GM18867 (cell line): ENCODE measurements at regions not wholly inside any gene's neighbourhood (a gene's known extent, or its start where the extent isn't known, plus 50 kb on each side); places are given as distances from the start of the nearest gene placed in this dataset.
"Not testable (repeated sequence)": the region's sequence is repeated elsewhere in the genome, so short reads cannot be mapped to it uniquely, and the experiment has no call there.

Experiments used
- ATAC-seq: cut with Tn5 transposase; IDR thresholded peaks from one replicate; pipeline ENCODE4 v1.9.1; 2021; ENCODE audit warnings: mild to moderate bottlenecking, moderate library complexity; ENCODE audit not compliant: unreplicated experiment

DNA sequence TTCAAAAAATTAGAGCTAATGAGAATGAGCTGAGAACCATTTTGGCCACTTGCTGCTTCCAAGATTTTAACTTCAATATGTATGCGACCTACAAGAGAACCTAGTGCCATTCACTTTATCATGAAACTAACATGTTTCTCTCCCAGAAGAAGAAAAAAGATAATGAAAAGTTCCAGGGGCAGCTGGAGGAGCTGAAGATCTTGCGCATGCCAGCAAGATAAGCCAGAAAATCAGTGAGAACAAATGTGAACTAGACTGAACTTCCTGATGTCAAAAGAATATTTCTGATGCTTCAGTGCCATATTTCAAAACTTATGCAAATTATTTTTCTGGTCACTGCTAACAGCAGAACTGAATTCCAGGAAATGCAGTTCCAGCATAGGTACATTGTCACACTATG lies 1265.1 kb downstream of the BRINP3 start:
- no peak for ATAC-seq

DNA sequence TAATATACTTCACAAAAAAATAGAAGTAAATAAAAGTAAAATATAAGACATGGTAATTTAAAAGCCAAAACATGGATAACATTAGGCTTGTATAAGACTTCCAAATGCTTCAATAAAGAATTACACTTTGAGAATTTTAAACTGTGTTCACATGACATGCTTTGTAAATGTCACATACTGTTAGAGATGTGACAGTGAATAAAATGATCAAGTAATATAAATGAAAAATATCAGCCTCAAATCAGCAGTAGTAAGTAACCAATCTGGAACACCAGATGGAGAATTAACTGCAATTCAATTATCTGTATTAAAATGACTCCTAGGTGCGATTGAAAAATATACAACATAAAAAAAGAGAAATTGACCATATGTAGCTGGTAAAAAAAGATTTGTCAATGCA lies 1260.8 kb downstream of the BRINP3 start:
- no peak for ATAC-seq

DNA sequence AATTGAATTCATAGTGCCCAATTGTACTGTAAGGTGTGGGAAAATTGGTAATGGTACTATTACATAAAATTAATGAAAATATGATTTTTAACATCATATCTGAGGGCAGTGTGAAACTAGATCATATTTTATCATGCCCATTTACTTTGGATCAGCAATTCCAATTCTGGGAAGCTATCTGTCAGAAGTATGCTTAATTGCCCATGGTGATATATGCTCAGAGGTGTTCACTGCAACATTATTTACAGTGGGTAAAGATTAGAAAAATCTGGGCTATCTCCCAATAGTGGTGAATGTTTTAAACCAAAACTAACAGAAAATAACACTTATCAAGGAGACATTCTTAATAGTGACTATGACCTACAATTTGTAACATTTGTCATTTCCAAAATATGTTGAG lies 1260.0 kb downstream of the BRINP3 start:
- ATAC-seq = no peak

DNA sequence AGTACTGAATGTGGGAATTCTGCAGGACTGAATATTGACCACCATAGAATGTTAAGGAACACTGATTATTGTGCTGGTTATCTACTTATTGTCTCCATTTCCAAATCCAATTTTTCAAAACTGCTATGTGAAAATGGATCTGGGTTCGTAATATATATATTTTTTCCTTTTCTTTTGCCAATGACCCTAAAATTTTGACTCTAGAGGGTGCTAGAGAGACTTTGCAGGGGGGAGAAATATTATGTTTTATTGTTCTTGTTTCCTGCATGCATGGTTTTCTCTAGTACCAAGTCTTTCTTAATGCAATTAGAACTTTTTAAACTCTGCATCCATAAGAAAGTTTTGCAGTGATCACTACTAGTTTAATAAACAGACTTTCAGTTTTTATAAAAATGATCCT lies 1256.9 kb downstream of the BRINP3 start:
- no peak for ATAC-seq

DNA sequence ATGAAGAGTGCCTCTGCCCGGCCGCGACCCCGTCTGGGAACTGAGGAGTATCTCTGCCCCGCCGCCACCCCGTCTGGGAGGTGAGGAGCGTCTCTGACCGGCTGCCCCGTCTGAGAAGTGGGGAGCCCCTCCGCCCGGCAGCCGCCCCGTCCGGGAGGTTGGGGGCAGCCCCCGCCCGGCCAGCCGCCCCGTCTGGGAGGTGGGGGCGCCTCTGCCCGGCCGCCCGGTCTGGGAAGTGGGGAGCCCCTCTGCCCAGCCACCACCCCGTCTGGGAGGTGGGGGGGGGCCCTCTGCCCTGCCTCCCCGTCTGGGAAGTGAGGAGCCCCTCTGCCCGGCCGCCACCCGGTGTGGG lies 1251.9 kb downstream of the BRINP3 start:
- ATAC-seq = not testable (repeated sequence)

DNA sequence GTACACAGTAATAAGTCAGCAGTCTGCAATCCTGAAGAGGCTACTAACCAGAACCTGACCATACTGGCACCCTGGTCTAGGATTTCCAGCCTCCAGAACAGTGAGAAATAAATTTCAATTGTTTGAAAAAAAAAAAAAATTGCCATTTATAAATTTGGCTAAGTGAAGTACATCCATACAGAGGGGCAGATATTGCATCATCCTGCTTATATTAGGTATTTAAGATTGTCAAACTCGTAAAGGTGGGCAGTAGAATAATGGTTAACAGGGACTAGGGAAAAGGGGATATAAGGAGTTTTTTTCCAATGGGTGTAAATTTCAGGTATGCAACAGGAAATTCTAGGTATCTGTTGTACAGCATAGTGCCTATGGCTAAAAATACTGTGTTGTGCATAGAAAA lies 1250.9 kb downstream of the BRINP3 start:
- ATAC-seq = no peak

DNA sequence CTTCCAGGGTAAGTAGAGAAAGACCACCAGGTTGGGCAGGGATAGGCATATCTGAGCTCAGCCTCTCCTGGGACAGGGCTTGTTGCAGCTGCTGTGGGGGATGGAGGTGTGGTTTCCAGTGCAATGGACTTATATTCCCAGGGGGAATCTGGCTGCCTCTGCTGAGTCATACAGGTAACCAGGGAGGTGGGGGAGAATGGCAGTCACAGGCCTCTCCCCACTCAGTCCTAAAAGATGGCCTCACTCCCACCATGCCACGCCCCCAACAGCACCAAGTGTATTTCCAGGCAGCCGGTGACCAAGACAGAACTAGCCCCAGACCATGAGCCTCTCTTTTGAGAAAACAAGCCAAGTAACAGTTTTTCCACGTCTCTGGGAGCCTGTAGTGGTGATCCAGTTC lies 1240.7 kb downstream of the BRINP3 start:
- no peak for ATAC-seq

DNA sequence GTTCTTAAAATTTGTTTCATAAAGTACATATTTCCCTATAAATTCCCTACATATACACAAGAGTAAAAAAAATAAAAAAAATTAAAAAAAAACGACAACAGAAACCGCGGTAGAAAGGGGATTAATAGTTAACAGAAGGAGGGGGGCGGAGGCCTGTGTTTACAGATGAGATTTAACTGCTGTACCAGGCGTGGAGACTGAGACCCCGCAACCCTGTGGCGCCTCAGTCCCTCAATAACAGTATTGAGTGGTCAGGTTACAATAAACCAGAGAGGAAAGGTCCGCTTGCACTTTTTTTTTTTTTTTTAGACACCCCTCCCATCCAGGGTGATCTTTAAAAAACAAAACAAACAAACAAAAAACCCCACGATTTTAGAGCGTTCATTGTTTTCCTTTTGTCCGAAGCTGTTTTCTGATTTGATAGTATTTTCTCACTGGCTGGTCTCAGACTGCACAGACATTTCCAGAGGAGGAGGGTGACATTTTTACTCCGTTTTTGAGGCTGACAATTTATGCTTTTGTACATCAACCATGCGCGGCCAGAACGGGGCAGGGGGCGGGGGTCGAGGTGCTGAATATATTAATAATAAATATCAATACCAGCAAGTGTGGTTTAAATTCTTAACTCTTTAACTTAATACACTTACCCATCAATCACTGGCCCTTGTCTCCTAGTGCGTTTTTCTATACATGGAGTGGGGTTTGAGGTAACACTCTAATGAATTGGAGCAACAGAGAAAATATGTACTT lies 1223.9 kb downstream of the BRINP3 start:
- no peak for ATAC-seq

DNA sequence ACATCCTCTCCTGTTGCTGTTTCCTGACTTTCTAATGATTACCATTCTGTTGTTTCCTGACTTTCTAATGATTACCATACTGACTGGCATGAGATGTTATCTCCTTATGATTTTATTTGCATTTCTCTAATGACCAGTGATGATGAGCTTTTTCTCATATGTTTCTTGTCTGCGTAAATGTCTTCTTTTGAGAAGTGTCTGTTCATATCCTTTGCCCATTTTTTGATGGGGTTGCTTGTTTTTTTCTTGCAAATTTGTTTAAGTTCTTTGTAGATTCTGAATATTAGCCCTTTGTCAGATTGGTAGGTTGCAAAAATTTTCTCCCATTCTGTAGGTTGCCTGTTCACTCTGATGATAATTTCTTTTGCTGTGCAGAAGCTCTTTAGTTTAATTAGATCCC lies 1216.5 kb downstream of the BRINP3 start:
- not testable (repeated sequence) for ATAC-seq

DNA sequence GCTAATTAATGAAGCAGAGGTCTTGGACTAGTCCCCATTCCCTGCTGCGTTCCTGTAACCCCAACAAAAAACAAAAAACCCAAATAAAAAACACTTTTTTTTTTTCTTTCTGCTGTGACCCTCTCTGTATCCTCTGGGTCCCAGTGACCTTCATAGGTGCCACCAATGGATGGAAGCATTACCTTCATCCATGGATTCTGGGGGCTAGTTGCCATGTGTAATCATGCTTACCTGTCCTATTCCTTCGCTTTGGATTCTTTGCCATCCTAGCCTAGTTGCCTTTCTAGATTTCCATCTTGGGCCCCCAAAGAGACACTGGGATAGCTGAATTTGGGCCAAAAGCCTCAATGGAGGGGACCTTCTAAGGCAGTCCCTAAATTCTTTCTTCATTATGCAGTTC lies 1208.7 kb downstream of the BRINP3 start:
- ATAC-seq = no peak

DNA sequence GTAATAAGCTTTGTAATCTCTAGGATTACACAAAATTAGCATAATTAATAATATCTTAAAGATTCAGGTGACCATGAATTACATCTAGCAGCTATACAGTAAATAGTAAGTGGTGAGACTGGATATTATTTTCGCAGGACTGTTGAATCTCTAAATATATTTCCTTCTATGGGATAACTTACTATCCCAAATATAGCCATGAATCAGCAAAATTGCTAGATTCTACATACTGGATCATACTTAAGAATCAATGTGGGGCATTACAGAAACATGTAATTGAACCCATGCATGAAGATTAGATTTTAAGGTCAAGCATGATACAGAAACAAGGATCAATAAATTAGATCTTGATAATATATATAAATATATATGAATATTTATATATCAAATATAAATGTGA lies 1203.4 kb downstream of the BRINP3 start:
- no peak for ATAC-seq

DNA sequence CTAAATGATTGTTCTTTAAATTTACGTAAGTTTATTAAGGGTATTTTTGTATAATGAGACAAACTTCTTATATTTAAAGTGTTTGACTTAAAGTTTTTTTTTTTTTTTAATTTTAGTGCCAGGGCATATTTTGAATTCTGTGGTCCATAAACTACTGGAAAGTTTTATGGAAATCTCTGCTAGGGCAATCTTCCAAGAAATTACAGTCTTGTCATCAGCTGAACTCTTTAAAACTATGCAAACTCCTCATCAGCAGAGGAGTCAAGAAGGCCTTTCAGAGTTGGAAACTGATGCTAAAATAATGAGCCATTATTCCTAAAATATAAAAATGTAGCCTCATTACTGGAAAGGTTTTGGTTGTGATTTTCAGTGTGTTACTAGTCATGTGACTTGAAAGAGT lies 1201.9 kb downstream of the BRINP3 start:
- no peak for ATAC-seq

DNA sequence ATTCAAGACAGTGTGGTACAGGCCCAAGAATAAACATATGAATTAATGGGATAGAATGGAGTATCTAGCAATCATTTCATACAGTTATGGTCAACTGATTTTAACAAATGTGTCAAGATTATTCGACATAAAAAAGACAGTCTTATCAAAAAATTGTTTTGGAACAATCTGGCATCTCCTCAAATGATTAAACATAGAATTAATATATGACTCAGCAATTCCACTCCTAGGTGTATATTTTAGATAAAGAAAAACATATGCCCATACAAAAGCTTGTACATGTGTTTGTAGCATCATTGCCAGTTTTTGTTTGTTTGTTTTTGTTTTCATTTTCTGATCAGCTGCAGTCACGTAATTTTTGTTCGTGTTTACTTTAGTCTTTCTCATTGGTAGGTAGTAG lies 1188.3 kb downstream of the BRINP3 start:
- ATAC-seq = no peak

DNA sequence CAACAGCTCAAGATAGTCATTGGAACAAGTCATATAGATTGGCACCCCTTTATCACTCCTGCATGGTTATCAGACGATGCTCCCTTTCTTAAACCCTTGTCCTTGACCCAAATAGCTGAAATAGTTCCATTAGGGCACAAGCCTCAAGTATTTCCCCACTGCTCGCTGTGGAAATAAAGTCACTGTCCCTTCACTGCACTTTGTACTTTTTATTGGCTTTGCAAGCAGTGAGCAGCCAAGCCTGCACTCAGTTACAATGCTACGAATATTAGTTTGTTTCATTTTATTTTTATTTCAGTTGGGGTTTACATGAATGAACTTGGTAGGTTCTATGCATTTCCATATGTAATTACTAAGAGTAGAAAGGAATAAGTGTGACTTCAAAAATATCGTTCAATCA lies 1176.4 kb downstream of the BRINP3 start:
- no peak for ATAC-seq

DNA sequence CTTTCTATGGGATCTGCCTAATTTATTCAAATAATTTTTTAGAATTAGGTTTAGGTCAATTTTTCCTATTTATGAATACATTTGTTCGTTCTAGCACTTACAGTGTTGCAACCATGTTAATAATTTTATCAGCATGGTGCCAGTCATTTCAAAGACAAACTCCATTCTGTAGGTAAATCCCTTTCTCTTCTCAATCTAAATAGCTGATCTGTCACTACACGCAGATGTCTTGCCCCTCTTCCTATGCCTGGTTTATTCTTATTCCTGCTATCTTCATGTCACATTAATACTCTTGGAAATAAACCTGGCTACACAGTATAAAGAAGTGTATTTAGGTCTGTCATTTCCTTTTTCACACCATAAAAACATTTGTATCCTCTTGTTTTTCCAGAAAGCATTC lies 1172.4 kb downstream of the BRINP3 start:
- ATAC-seq = no peak

DNA sequence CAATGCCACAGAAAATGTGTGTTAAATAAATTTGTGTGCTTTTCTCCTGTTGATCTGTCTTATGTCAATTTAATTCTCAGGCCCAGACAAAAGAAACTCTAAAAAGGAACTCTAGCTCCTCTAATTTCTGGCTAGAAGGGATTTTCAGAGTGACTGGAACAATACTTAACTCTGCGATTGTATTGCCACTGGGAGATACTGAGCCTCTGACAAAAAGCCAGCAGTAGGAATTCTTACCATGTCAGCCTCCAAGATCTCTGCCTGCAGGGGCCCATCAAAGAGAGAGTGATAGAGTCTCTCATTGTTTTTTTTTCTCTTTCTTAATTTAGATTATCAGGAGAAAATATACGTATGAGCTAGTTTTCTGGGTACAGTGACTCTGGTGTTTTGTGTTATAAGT lies 1165.7 kb downstream of the BRINP3 start:
- ATAC-seq = no peak

DNA sequence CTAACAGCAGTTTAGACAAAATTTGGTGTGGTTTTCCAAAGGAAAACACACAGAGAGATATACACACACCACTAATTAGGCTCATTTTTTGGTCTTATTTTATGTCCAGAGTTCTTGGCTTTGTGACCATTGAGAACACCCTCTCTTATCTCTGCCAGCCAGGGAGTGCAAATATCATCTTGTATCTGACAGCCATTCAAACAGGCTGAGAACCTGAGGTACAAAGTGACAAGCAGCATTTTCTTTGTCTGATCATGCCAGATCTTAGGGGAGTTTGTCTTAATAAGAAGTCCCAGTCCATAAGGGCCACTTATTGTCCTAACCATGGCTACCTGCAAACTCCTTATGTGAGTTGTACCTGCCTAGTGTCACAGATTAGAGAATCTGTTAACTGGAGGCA lies 1165.2 kb downstream of the BRINP3 start:
- no peak for ATAC-seq

DNA sequence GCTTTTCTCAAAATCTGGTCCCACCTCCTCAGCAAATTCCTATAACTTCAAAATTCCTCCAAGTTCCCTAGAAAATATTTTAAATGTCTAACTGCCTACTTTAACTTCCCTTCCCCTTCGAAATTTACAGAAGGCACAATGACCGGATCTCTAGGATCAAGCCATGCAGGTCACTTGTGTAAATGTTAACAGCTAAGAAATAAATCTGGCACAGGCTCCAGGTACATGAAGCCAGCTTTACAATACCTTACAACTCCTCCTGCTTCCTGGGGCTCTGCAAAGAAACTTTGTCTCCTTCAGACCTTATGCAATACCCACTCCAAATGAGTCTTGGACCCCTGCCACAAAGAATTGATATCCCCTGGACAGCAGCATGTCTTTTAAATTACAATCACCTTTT lies 1164.2 kb downstream of the BRINP3 start:
- ATAC-seq = no peak

DNA sequence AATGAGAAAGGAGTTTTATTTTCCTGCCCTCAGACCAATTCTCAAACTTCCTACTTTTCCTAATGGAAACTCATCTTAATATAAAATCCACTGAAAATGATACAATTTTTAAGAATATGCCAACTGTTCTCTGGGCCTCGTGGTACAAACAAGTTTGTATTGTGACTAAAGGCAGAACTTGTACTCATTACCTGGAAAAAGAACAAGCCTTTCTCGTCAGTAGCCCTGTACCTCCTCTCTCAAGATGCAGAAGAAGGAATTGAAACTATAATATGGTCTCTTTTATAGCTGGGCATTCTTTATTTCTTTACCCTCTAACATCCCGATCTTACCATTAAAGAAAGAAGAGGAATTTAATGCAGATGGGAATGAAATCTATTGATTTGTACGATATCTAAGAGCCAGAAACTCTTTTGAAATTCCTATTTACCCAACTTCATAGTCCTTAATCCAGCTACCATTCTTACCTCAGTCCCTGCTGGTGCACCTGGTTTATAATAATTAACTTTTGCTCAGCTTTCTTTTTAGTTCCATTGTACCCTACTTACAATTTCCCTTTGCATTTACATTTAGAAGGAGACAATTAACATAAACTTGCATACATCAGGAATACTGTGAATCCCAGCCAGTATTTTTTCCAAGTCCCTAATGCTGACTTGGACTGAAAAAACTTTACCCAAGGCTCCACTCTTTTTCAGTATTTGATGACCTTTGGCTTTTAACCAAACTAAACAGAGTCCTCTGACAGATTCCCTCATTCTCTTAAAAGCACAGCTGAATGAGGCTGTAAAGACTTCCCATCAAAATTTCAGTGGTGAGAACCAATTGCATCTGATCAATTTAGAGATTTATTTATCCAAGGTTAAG lies 1162.4 kb downstream of the BRINP3 start:
- no peak for ATAC-seq

DNA sequence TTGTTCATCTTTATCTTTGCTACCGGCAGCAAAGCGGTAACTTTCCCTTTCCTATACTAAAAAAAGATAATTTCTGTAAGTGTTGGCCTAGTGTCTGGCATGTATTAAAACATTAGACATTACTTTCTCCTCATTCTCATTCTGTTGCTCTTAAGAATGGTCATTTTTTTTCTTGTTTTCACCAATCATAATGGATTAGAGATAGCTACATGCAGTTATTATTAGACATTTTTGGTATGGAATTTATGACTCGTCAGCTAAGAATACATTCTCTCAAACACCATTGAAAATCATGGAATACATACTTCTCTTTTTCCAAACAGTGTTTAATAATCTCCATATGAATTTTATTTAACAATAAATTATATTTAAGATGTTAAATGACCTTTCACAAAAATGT lies 1154.6 kb downstream of the BRINP3 start:
- no peak for ATAC-seq

DNA sequence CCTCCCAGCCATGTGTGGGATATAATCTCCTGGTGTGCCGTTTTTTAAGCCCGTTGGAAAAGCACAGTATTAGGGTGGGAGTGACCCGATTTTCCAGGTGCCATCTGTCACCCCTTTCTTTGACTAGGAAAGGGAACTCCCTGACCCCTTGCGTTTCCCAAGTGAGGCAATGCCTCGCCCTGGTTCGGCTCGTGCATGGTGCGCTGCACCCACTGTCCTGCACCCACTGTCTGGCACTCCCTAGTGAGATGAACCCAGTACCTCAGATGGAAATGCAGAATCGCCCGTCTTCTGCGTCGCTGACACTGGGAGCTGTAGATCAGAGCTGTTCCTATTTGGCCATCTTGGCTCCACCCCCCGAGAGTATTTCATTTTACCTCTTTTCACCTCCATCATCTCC lies 1146.6 kb downstream of the BRINP3 start:
- not testable (repeated sequence) for ATAC-seq
